Cerebellar nuclear complex (tissue), 1 donor: ENCODE measurements at regions not wholly inside any gene's neighbourhood (a gene's known extent, or its start where the extent isn't known, plus 50 kb on each side); places are given as distances from the start of the nearest gene placed in this dataset.

Source experiments
- DNase-seq, 2 experiments: peaks; one replicate each; lab custom pipeline; 2025; lab: John Stamatoyannopoulos, UW

GRCh38 chr20:9981829-9982228 is 53.0 kb upstream of the ANKEF1 start:
- no peak for DNase-seq

DNA sequence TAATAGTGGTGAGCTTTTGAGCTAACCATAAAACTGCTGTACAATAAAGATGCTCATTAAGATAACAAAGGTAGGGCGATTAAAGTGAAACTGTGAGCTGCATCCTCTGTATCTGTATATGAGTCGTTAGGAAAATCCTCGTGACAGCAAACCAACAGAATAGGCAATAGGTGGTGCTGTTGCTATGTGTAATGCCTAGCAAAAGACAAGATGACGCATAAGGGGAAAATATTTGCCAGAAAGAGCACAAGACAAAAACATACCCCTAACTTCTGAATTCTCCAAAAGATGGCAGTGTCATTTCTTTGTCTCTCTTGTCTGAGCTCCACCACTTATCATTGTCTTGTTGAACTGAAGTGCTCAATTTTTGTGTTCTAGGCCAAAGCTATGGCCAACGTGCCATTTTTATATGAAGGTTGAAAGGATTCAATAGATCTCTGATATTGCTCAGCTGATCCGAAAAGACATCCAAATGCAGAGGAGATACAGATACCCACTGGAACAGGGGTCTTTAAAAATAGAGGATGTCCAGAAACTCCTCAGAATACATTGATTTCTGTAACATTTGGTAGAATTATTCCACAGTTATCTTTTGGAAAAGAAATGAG is 56.3 kb upstream of the ANKEF1 start:
- DNase-seq = peak; percentile 50 to 89

- DNase-seq = no peak
Measured at GRCh38 chr20:9977629-9978028, 57.2 kb upstream of the ANKEF1 start.

DNA sequence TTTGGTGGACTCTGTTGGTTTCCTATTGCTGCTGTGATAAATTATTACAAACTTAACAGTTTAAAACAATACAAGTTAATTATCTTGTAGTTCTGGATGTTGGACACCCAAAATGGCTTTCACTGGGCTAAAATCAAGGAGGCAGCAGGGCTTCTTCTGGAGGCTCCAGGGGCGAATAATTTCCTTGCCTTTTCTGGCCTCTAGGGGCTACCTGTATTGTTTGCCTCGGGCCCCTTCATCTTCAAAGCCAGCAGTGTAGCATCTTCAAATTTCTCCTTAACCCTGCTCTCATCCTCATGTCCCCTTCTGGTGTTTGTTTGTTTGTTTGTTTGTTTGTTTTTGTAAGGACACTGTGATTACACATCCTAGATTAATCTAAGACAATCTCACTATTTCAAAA is 60.5 kb upstream of the ANKEF1 start:
- DNase-seq = no peak

DNA sequence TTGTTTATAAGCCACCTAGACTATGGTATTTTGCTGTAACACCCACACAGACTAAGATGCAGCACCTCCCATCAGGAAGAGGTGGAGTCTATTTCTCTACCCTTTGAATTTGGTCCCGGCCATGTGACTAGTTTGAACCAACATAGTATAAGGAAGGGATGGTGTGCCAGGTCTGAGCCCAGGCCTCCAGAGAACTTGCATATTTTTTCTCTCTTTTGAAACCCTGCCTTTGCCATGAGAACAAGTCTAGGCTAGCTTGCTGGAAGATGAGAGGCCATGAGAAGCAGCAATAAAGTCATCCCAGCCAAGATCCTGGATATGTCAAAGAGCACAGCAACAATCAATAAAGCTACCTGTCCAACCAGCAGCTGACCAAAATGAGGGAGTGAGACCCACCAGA is 63.0 kb upstream of the ANKEF1 start:
- DNase-seq = no peak

GRCh38 chr20:9969626-9970025 is 65.2 kb upstream of the ANKEF1 start:
- no peak for DNase-seq

GRCh38 chr20:9968015-9968414 is 66.8 kb upstream of the ANKEF1 start:
- DNase-seq = no peak

DNA sequence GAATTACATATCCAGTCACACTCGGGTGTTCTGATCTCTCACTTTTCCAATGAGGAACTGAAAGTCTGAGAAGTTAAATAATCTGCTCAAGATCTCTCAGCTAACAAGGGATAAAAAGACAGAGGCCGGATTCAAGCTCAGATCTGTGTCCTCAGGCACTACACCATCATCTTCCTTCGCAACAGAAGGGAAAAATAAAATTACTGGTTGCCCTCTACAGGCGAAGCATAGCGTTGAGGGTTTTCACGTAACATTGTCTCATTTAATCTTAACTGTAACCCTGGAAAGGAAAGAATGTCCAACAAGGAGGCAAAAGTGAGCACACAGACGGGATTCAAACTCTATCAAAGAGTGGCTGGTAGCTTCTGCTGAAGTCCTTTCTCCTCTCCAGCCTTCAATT is 67.8 kb upstream of the ANKEF1 start:
- no peak for DNase-seq

- DNase-seq = no peak
Measured at GRCh38 chr20:9963029-9963428, 71.8 kb upstream of the ANKEF1 start.

DNA sequence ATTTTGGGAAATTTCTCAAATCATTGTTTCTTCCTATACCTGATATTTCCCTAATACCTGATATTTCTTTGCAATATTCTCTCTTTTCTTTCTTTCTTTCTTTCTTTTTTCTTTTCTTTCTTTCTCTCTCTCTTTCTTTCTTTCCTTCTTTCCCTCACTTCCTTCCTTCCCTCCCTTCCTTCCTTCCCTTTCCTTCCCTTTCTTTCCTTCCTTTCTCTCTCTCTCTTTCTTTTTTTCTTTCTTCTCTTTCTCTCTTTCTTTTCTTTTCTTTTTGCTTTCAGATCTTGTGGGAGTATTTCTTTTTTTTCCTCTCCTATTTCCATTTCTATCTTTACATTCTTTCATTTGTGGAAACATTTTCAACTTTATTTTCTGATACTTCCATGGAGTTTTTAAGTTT is 76.1 kb upstream of the ANKEF1 start:
- no peak for DNase-seq

DNA sequence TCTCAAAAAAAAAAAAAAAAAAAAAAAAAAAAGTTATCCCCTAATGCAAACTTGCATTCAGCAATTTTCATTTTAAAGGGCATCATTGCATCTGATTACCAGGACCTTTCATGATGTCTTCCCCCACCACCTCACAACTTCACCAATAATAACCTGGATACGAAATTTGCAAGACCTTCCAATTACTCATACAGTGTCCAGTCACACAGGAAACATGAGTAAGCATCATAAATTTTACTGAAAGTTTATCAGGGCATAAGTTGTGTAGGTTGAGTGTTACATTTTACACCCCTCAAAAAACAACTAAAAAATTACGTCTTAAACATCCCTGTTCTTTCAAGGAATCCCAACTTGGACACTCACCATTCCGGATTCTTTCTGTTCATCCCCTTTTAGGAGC is 79.1 kb upstream of the ANKEF1 start:
- DNase-seq = no peak

- DNase-seq = no peak
Measured at GRCh38 chr20:9949563-9949962, 85.2 kb upstream of the ANKEF1 start.

DNA sequence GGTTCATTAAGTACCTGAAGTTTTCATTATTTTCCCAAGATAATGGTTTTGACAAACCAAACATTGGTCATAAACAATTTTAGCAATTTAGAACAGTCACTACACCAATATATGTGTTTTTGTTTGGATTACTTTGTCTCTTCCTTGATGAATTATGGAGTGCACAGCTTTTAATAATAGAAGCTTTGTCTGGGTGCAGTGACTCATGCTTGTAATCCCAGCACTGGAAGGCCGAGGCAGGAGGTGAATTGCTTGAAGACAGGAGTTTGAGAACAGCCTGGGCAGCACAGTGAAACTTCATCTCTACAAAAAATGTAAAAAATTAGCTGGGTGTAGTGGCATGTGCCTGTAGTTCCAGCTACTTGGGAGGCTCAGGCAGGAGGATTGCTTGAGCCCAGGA is 89.4 kb upstream of the ANKEF1 start:
- DNase-seq = no peak

DNA sequence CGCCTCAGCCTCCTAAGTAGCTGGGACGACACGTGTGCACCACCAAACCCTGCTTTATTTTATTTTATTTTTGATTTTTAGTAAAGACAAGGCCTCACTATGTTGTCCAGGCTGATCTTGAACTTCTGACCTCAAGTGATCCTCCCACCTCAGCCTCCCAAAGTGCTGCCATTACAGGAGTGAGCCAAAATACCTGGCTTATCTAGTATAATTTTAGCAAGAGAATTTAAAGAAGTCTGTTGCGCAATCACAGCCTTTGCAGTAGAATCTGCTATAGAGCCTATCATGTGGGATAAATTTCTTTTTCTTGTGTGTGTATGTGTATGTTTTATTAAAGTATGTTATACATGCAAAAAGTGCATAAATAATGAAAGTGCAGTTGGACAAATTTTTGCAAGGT is 92.1 kb upstream of the ANKEF1 start:
- no peak for DNase-seq

DNA sequence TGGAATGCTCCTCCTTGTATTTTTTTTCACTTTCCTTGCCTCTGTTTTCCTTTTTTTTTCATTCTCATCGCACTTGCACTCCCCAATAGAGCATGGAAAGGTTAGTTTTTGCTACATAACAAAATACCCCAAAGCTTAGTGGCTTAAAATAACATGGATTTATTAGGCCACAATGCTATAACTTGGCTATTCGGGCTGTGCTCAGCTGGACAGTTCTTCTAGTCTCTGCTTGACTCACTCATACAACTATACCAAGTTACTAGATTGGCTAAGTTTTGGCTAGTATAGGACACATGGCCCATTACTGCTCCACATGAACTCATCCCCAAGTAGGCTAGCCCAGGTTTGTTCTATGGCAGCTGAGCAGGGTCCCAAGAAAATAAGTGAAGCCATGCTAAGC is 94.5 kb upstream of the ANKEF1 start:
- DNase-seq = no peak

GRCh38 chr20:9939231-9939630 is 95.6 kb upstream of the ANKEF1 start:
- DNase-seq = no peak

DNA sequence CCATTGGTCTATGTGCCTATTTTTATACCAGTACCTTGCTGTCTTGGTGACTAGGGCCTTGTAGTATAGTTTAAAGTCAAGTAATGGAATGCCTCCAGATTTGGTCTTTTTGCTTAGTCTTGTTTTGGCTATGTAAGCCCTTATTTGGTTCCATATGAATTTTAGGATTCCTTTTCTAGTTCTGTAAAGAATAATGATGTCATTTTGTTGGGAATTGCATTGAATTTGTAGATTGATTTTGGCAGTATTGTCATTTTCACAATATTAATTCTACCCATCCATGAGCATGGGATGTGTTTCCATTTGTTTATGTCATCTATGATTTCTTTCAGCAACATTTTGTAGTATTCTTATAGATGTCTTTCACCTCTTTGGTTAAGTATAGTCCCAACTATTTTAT is 96.4 kb upstream of the PAK5 start:
- DNase-seq = no peak

GRCh38 chr20:9930142-9930541 is 91.3 kb upstream of the PAK5 start:
- DNase-seq = no peak

GRCh38 chr20:9928955-9929354 is 90.1 kb upstream of the PAK5 start:
- DNase-seq = no peak

DNA sequence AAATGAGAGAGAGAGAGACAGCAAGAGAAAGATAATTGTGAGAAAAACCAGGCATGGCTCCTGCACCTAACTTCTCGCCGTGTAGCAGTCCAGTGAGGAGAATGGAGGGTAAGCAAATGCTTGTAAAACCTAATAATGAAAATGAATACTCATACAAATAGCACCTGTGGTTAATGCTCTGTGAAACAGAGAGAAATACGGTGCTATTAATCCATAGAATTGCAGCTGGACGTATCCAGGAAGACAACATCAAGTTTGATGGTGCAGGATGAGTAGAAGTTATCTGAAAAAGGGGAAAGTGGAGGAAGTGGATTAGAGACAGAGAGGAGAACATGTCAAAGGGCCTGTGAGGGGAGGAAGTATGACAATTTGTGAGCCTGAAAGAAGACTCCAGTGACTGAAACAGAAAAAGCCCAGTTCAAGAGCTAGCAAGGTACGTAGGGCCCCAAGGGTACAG is 89.4 kb upstream of the PAK5 start:
- no peak for DNase-seq

- no peak for DNase-seq
Measured at GRCh38 chr20:9927224-9927623, 88.3 kb upstream of the PAK5 start.

GRCh38 chr20:9926476-9926875 is 87.6 kb upstream of the PAK5 start:
- DNase-seq = no peak

DNA sequence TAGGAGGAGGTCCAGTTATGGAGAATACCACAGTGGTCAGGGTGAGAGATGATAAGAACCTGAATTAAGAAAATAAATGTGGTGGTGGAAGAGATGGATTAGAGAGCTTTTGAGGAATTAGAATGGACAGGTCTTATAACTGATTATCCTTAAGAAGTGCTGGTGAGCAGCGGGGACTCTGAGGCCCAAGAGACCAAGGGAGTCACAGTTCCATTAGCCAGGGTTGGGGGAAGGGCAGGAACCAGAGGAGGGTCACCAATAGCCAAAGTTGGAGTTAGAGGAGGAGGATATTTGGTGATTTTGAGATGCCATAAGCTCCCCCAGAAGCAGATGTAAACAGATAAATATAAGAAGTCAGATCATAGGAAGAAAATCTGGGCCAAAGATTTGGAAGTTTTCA is 87.1 kb upstream of the PAK5 start:
- no peak for DNase-seq

DNA sequence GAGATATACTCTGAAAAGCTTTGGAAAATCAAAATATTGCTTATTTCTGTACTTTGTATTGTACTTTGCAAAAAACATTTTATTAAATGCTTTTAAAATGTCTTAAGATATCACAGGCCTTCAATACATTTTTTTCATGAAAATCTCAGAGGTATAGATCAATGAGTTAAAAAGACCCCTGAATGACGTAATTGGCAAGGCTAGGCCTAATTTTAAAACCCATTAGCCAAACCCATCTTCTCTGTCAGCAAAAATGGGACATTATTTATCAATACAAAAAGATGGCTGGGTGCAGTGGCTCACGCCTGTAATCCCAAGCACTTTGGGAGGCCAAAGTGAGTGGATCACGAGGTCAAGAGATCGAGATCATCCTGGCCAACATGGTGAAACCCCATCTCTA is 84.8 kb upstream of the PAK5 start:
- DNase-seq = no peak

DNA sequence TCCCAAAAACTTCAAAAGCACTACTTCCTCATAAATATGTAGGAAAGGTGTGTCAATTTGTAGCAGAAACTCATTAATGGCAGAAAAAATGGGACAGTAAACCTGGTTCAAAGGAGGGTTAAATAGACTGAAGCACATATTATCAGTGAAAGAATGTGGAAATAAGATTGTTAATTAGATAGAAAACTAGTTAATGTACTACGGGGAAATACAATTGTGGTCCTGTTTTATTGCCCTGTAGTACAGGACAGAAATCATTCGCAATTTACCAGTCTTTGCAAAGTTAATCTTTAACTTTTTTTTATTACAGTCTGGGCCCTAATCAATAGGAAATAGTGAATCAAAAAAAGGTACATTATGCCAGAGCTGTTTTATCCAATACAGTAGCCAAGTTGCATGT is 82.0 kb upstream of the PAK5 start:
- no peak for DNase-seq
